DND-41 (cell line): ENCODE measurements at regions not wholly inside any gene's neighbourhood (a gene's known extent, or its start where the extent isn't known, plus 50 kb on each side); places are given as distances from the start of the nearest gene placed in this dataset.

Experiments
- ATAC-seq: fragments of 200-7000 bp; cut with Tn5 transposase; 3 replicates; pipeline ENCODE4 v1.9.1; 2021; ENCODE audit warnings: low read depth; ENCODE audit not compliant: insufficient read depth
- DNase-seq: peaks from one replicate; pipeline ENCODE4 v3.0.0-alpha.2; 2020
- H2AFZ ChIP-seq: 2 replicates; pipeline ENCODE4 v1.6.0; 2012; ENCODE audit warnings: low read depth, low read length
- H3K27ac ChIP-seq: 2 replicates; pipeline ENCODE4 v1.5.1; 2012; ENCODE audit warnings: low read length, inconsistent platforms
- H3K27me3 ChIP-seq: fragments of 200-600 bp; sonication (generic); 2 replicates; pipeline ENCODE4 v1.6.0; 2012; ENCODE audit warnings: low read length, mild to moderate bottlenecking, inconsistent platforms; ENCODE audit not compliant: insufficient read depth, poor library complexity
- H3K36me3 ChIP-seq: 2 replicates; pipeline ENCODE4 v1.5.1; 2012; ENCODE audit warnings: low read length, inconsistent platforms; ENCODE audit not compliant: insufficient read depth
- H3K4me1 ChIP-seq: 2 replicates; pipeline ENCODE4 v1.5.1; 2012; ENCODE audit warnings: mild to moderate bottlenecking, low read length; ENCODE audit not compliant: insufficient read depth
- H3K4me2 ChIP-seq: 2 replicates; pipeline ENCODE4 v1.6.0; 2012; ENCODE audit warnings: mild to moderate bottlenecking, moderate library complexity, low read length, inconsistent platforms; ENCODE audit not compliant: insufficient read depth
- H3K4me3 ChIP-seq, 2 experiments: fragments of 200-600 bp in 1 of 2; shearing (Covaris generic) in 1 of 2; 2 replicates each; pipeline ENCODE4 v1.5.1; 2012 to 2016; ENCODE audit warnings: inconsistent platforms in 2 of 2, low read length in 2 of 2, mild to moderate bottlenecking in 2 of 2, low read depth in 1 of 2, moderate library complexity in 1 of 2
- H3K79me2 ChIP-seq: 2 replicates; pipeline ENCODE4 v1.6.0; 2012; ENCODE audit warnings: low read length, inconsistent platforms; ENCODE audit not compliant: insufficient read depth
- H3K9ac ChIP-seq: 2 replicates; pipeline ENCODE4 v1.6.0; 2012; ENCODE audit warnings: low read depth, mild to moderate bottlenecking, inconsistent platforms, low read length, moderate library complexity
- H3K9me3 ChIP-seq: 2 replicates; pipeline ENCODE4 v1.5.1; 2012; ENCODE audit warnings: low read length, moderate library complexity, mild to moderate bottlenecking, inconsistent platforms; ENCODE audit not compliant: insufficient read depth, severe bottlenecking
- H4K20me1 ChIP-seq: 2 replicates; pipeline ENCODE4 v1.6.0; 2012; ENCODE audit warnings: low read length; ENCODE audit not compliant: insufficient read depth
- EZH2 ChIP-seq: IDR thresholded peaks from 3 replicates; pipeline ENCODE4 v1.6.1; 2012; ENCODE audit warnings: borderline replicate concordance, low read depth, mild to moderate bottlenecking, moderate library complexity, low read length, inconsistent platforms; ENCODE audit not compliant: severe bottlenecking
- TF ChIP-seq, protein P1 (sequence below): IDR thresholded peaks from 2 replicates; pipeline ENCODE4 v1.5.1; 2012; ENCODE audit warnings: borderline replicate concordance, low read length, moderate library complexity, mild to moderate bottlenecking; ENCODE audit not compliant: poor library complexity, severe bottlenecking; ENCODE audit errors: extremely low read depth

GRCh38 chr4:165626316-165626715, 246.7 kb upstream of the TLL1 start:
- Histone ChIP-seq H3K4me1 (no peaks in the 10 kb centered on the region), H4K20me1 (no peaks in the 10 kb centered on the region), H3K4me3 (no peak overlapping the region), H3K79me2 (no peaks in the 10 kb centered on the region), H3K4me2 (no peak overlapping the region), H3K36me3 (no peaks in the 10 kb centered on the region), H3K27me3 (no peaks in the 10 kb centered on the region), H2AFZ (no peak overlapping the region), H3K27ac (no peak overlapping the region), H3K9me3 (no peaks in the 10 kb centered on the region), H3K9ac (no peak overlapping the region)
- DNase-seq: no peak
- ATAC-seq: no peak
- no peak for TF ChIP-seq EZH2
- TF ChIP-seq, protein P1, sequence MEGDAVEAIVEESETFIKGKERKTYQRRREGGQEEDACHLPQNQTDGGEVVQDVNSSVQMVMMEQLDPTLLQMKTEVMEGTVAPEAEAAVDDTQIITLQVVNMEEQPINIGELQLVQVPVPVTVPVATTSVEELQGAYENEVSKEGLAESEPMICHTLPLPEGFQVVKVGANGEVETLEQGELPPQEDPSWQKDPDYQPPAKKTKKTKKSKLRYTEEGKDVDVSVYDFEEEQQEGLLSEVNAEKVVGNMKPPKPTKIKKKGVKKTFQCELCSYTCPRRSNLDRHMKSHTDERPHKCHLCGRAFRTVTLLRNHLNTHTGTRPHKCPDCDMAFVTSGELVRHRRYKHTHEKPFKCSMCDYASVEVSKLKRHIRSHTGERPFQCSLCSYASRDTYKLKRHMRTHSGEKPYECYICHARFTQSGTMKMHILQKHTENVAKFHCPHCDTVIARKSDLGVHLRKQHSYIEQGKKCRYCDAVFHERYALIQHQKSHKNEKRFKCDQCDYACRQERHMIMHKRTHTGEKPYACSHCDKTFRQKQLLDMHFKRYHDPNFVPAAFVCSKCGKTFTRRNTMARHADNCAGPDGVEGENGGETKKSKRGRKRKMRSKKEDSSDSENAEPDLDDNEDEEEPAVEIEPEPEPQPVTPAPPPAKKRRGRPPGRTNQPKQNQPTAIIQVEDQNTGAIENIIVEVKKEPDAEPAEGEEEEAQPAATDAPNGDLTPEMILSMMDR: no peak

GRCh38 chr4:165627128-165627527, 245.9 kb upstream of the TLL1 start:
- Histone ChIP-seq H2AFZ (no peak overlapping the region), H3K36me3 (no peaks in the 10 kb centered on the region), H3K27ac (no peak overlapping the region), H3K9me3 (no peaks in the 10 kb centered on the region), H3K27me3 (no peaks in the 10 kb centered on the region), H3K4me1 (no peaks in the 10 kb centered on the region), H3K4me3 (no peak overlapping the region), H3K79me2 (no peaks in the 10 kb centered on the region), H3K9ac (no peak overlapping the region), H4K20me1 (no peaks in the 10 kb centered on the region), H3K4me2 (no peak overlapping the region)
- TF ChIP-seq, protein P1: no peak
- no peak for TF ChIP-seq EZH2
- ATAC-seq (no peak), DNase-seq (no peak)

GRCh38 chr4:165627548-165627947, 245.5 kb upstream of the TLL1 start:
- no peaks in the 10 kb centered on the region for H3K27me3 ChIP-seq

More at GRCh38 chr4:165627548-165627947, 245.5 kb upstream of the TLL1 start:
- Histone ChIP-seq H3K4me1 (no peaks in the 10 kb centered on the region), H3K36me3 (no peaks in the 10 kb centered on the region), H3K4me2 (no peak overlapping the region), H3K9ac (no peak overlapping the region), H3K9me3 (no peaks in the 10 kb centered on the region), H4K20me1 (no peaks in the 10 kb centered on the region), H3K27ac (no peak overlapping the region), H3K79me2 (no peaks in the 10 kb centered on the region), H3K4me3 (no peak overlapping the region), H2AFZ (no peak overlapping the region)
- DNase-seq (no peak), ATAC-seq (no peak)
- TF ChIP-seq, protein P1: no peak
- TF ChIP-seq EZH2: no peak
